GM23338 (cell line): ENCODE measurements at regions not wholly inside any gene's neighbourhood (a gene's known extent, or its start where the extent isn't known, plus 50 kb on each side); places are given as distances from the start of the nearest gene placed in this dataset.

Experiments
- ATAC-seq: fragments of 200-7000 bp; cut with Tn5 transposase; 3 replicates; pipeline ENCODE4 v1.9.1; 2020
- DNase-seq: peaks from one replicate; pipeline ENCODE4 v3.0.0-alpha.2; 2015; ENCODE audit warnings: low spot score
- H2AFZ ChIP-seq: fragments of 200-600 bp; sonication (generic); 2 replicates; pipeline ENCODE4 v1.8.0; 2016; ENCODE audit warnings: antibody characterized with exemption, mild to moderate bottlenecking, moderate library complexity
- H3F3A ChIP-seq: fragments of 200-600 bp; sonication (generic); replicated peaks from 2 replicates; pipeline ENCODE4 v1.8.0; 2017; ENCODE audit warnings: antibody characterized with exemption, mixed run types, low read depth
- H3K27ac ChIP-seq: fragments of 200-600 bp; sonication (generic); 2 replicates; pipeline ENCODE4 v1.6.1; 2016; ENCODE audit warnings: low read depth
- H3K27me3 ChIP-seq: fragments of 200-600 bp; sonication (generic); 2 replicates; pipeline ENCODE4 v1.8.0; 2016; ENCODE audit warnings: mild to moderate bottlenecking, mixed run types, moderate library complexity; ENCODE audit not compliant: insufficient read depth
- H3K36me3 ChIP-seq: fragments of 200-600 bp; sonication (generic); 2 replicates; pipeline ENCODE4 v1.8.0; 2016; ENCODE audit warnings: mild to moderate bottlenecking; ENCODE audit not compliant: insufficient read depth
- H3K4me1 ChIP-seq: fragments of 200-600 bp; sonication (generic); 2 replicates; pipeline ENCODE4 v1.8.0; 2016; ENCODE audit warnings: mild to moderate bottlenecking, moderate library complexity; ENCODE audit not compliant: insufficient read depth
- H3K4me2 ChIP-seq: fragments of 200-600 bp; sonication (generic); 2 replicates; pipeline ENCODE4 v1.7.1; 2017; ENCODE audit warnings: mixed run types
- H3K4me3 ChIP-seq: fragments of 200-600 bp; sonication (generic); 2 replicates; pipeline ENCODE4 v1.6.1; 2016; ENCODE audit warnings: mixed run types
- H3K79me2 ChIP-seq: fragments of 200-600 bp; sonication (generic); replicated peaks from 2 replicates; pipeline ENCODE4 v1.8.0; 2017; ENCODE audit warnings: mild to moderate bottlenecking; ENCODE audit not compliant: insufficient read depth
- H3K9me2 ChIP-seq: fragments of 200-600 bp; sonication (generic); 2 replicates; pipeline ENCODE4 v1.8.0; 2017; ENCODE audit not compliant: insufficient read depth
- H4K20me1 ChIP-seq: fragments of 200-600 bp; sonication (generic); replicated peaks from 2 replicates; pipeline ENCODE4 v1.8.0; 2017; ENCODE audit warnings: mild to moderate bottlenecking; ENCODE audit not compliant: insufficient read depth
- H3K27ac Mint-ChIP-seq: 2 replicates; pipeline ENCODE4 v1.8.0; 2020; ENCODE audit warnings: inconsistent platforms, mild to moderate bottlenecking, moderate library complexity, mixed read lengths
- H3K27me3 Mint-ChIP-seq: 3 replicates; pipeline ENCODE4 v1.8.0; 2022; ENCODE audit warnings: low read depth, mild to moderate bottlenecking, moderate library complexity, mixed read lengths, inconsistent platforms; ENCODE audit not compliant: insufficient read depth, poor library complexity
- H3K36me3 Mint-ChIP-seq: 3 replicates; pipeline ENCODE4 v1.8.0; 2021; ENCODE audit warnings: low read depth, mild to moderate bottlenecking, inconsistent platforms, moderate library complexity, mixed read lengths
- H3K4me1 Mint-ChIP-seq: 3 replicates; pipeline ENCODE4 v1.8.0; 2020; ENCODE audit warnings: mild to moderate bottlenecking, inconsistent platforms, mixed read lengths
- H3K4me3 Mint-ChIP-seq: 3 replicates; pipeline ENCODE4 v1.8.0; 2021; ENCODE audit warnings: moderate library complexity, mild to moderate bottlenecking, inconsistent platforms, mixed read lengths
- H3K9me3 Mint-ChIP-seq: 3 replicates; pipeline ENCODE4 v1.8.0; 2020; ENCODE audit warnings: moderate library complexity, mild to moderate bottlenecking, inconsistent platforms, mixed read lengths
- CREB1 ChIP-seq: fragments of 250-450 bp; sonication (Bioruptor Pico); IDR thresholded peaks from 2 replicates; pipeline ENCODE4 v1.5.0; 2020; ENCODE audit warnings: low read depth, mild to moderate bottlenecking, moderate library complexity
- CTCF ChIP-seq, 2 experiments: fragments of 200-600 bp in 1 of 2; sonication (generic) in 1 of 2; conservative IDR thresholded peaks; 2 replicates each; pipeline versions ENCODE4 v1.5.1 to v1.6.1; 2016 to 2017; ENCODE audit warnings: antibody characterized with exemption in 2 of 2, low read depth in 2 of 2, mild to moderate bottlenecking in 2 of 2, moderate library complexity in 1 of 2
- ETS1 ChIP-seq: IDR thresholded peaks from 2 replicates; pipeline ENCODE4 v1.6.1; 2016; ENCODE audit warnings: antibody characterized with exemption
- EZH2 ChIP-seq: fragments of 200-600 bp; sonication (generic); IDR thresholded peaks from one replicate; pipeline ENCODE4 v1.8.0; 2017; ENCODE audit warnings: antibody characterized with exemption, mild to moderate bottlenecking, low read depth; ENCODE audit not compliant: unreplicated experiment
- EZH2phosphoT487 ChIP-seq: fragments of 200-600 bp; sonication (generic); IDR thresholded peaks from one replicate; pipeline ENCODE4 v1.8.1; 2018; ENCODE audit warnings: antibody characterized with exemption; ENCODE audit not compliant: unreplicated experiment
- JUNB ChIP-seq: IDR thresholded peaks from one replicate; pipeline ENCODE4 v1.6.1; 2016; ENCODE audit warnings: antibody characterized with exemption; ENCODE audit not compliant: unreplicated experiment
- NANOG ChIP-seq: IDR thresholded peaks from 2 replicates; pipeline ENCODE4 v1.6.1; 2016; ENCODE audit warnings: antibody characterized with exemption, borderline replicate concordance
- POLR2AphosphoS5 ChIP-seq: IDR thresholded peaks from 2 replicates; pipeline ENCODE4 v1.6.1; 2016; ENCODE audit warnings: antibody characterized with exemption, low read depth
- REST ChIP-seq: IDR thresholded peaks from one replicate; pipeline ENCODE4 v1.6.1; 2018; ENCODE audit warnings: antibody characterized with exemption; ENCODE audit not compliant: unreplicated experiment
- STAT1 ChIP-seq: IDR thresholded peaks from one replicate; pipeline ENCODE4 v1.6.1; 2016; ENCODE audit warnings: antibody characterized with exemption; ENCODE audit not compliant: unreplicated experiment
- ZNF114 ChIP-seq: fragments of 250-450 bp; sonication (Bioruptor Pico); IDR thresholded peaks from 2 replicates; pipeline ENCODE4 v1.5.0; 2020; ENCODE audit warnings: mild to moderate bottlenecking, moderate library complexity
- ZNF331 ChIP-seq: fragments of 250-450 bp; sonication (Bioruptor Pico); IDR thresholded peaks from 2 replicates; pipeline ENCODE4 v1.5.0; 2020; ENCODE audit warnings: low read depth, mild to moderate bottlenecking, moderate library complexity
- ZNF462 ChIP-seq: fragments of 250-450 bp; sonication (Bioruptor Pico); IDR thresholded peaks from 2 replicates; pipeline ENCODE4 v1.5.0; 2020; ENCODE audit warnings: mild to moderate bottlenecking, moderate library complexity

- Histone ChIP-seq H3F3A (no peaks in the 10 kb centered on the region), H3K4me2 (no peak overlapping the region), H4K20me1 (no peaks in the 10 kb centered on the region), H3K9me2 (0 out of 2 replicates have a peak, but pooled peaks cover 5% of the 10 kb centered on the region), H3K79me2 (no peaks in the 10 kb centered on the region), H3K4me3 (no peak overlapping the region), H3K4me1 (no peaks in the 10 kb centered on the region), H3K27me3 (no peaks in the 10 kb centered on the region), H2AFZ (no peak overlapping the region), H3K36me3 (no peaks in the 10 kb centered on the region), H3K27ac (no peak overlapping the region)
- H3K36me3 Mint-ChIP-seq, result no peaks in the 10 kb centered on the region
- no peaks in the 10 kb centered on the region; the same call in 2 of the 3 replicates for H3K4me1 Mint-ChIP-seq
- no peak for DNase-seq
- no peaks in the 10 kb centered on the region for H3K27me3 Mint-ChIP-seq
- no peaks in the 10 kb centered on the region for H3K9me3 Mint-ChIP-seq
- H3K4me3 Mint-ChIP-seq, result no peak overlapping the region
- TF ChIP-seq CTCF (conservative IDR thresholded peaks at IDR 0.05; ENCODE audit: low read depth in 2 of 2) (no peak), JUNB (no peak), ZNF331 (no peak), POLR2AphosphoS5 (no peak), EZH2phosphoT487 (no peak), CREB1 (CRISPR knock-in tag) (no peak), EZH2 (no peak), NANOG (no peak), ZNF114 (CRISPR knock-in tag) (no peak), STAT1 (no peak), REST (no peak), ZNF462 (no peak), ETS1 (no peak)
- ATAC-seq, result no peak
- H3K27ac Mint-ChIP-seq, result no peak overlapping the region
These were observed 470.3 kb downstream of the DSC3 start for GRCh38 chr18:30572214-30572613.
